PC-9 (cell line): ENCODE measurements at regions not wholly inside any gene's neighbourhood (a gene's known extent, or its start where the extent isn't known, plus 50 kb on each side); places are given as distances from the start of the nearest gene placed in this dataset.

Source experiments
- BruUV-seq: library from RNA; stranded (reverse); fragments of 400-500 nt; replicated peaks from 2 replicates; lab custom pipeline; 2021; lab: Mats Ljungman, UMichigan
- CTCF ChIA-PET: fragments of 300-600 bp; sonication (Branson Sonifier 250); formaldehyde crosslinking; loops from one replicate; lab custom pipeline; 2022; ENCODE audit warnings: antibody characterized with exemption; lab: Charles Lee
- POLR2A ChIA-PET: fragments of 300-600 bp; sonication (Branson Sonifier 250); formaldehyde crosslinking; loops from one replicate; lab custom pipeline; 2022; ENCODE audit warnings: antibody characterized with exemption; ENCODE audit not compliant: unreplicated experiment; lab: Charles Lee
- DNase-seq, 2 experiments: peaks; one replicate each; pipeline versions ENCODE4 v3.0.0 to v3.0.0-alpha.2; 2015 to 2022; ENCODE audit warnings: mixed read lengths in 1 of 2
- H2AFZ ChIP-seq: fragments of 200-600 bp; sonication (generic); 2 replicates; pipeline ENCODE4 v1.8.1; 2017; ENCODE audit warnings: antibody characterized with exemption
- H3F3A ChIP-seq: fragments of 200-600 bp; sonication (generic); 2 replicates; pipeline ENCODE4 v1.8.1; 2017; ENCODE audit warnings: antibody characterized with exemption, mild to moderate bottlenecking, low read depth; ENCODE audit not compliant: insufficient read depth
- H3K27ac ChIP-seq: fragments of 200-600 bp; sonication (generic); 2 replicates; pipeline ENCODE4 v1.6.1; 2016; ENCODE audit warnings: mixed run types
- H3K27me3 ChIP-seq: fragments of 200-600 bp; sonication (generic); 2 replicates; pipeline ENCODE4 v1.6.1; 2016; ENCODE audit warnings: low read depth, mixed run types; ENCODE audit not compliant: insufficient read depth
- H3K36me3 ChIP-seq: fragments of 200-600 bp; sonication (generic); 2 replicates; pipeline ENCODE4 v1.6.1; 2016; ENCODE audit warnings: low read depth, mixed run types
- H3K4me1 ChIP-seq: fragments of 200-600 bp; sonication (generic); replicated peaks from 2 replicates; pipeline ENCODE4 v1.6.1; 2016; ENCODE audit warnings: mixed run types; ENCODE audit not compliant: insufficient read depth
- H3K4me2 ChIP-seq: fragments of 200-600 bp; sonication (generic); 2 replicates; pipeline ENCODE4 v1.6.1; 2017; ENCODE audit warnings: mixed run types
- H3K4me3 ChIP-seq: fragments of 200-600 bp; sonication (generic); 2 replicates; pipeline ENCODE4 v1.6.1; 2016; ENCODE audit warnings: mixed run types
- H3K79me2 ChIP-seq: fragments of 200-600 bp; sonication (generic); 2 replicates; pipeline ENCODE4 v1.6.1; 2017; ENCODE audit warnings: low read depth, mixed run types
- H3K9me2 ChIP-seq: fragments of 200-600 bp; sonication (generic); 2 replicates; pipeline ENCODE4 v1.8.1; 2017; ENCODE audit warnings: mild to moderate bottlenecking; ENCODE audit not compliant: insufficient read depth
- H3K9me3 ChIP-seq: fragments of 200-600 bp; sonication (generic); 2 replicates; pipeline ENCODE4 v1.8.1; 2016; ENCODE audit warnings: low read depth; ENCODE audit not compliant: insufficient read depth
- H4K20me1 ChIP-seq: fragments of 200-600 bp; sonication (generic); 2 replicates; pipeline ENCODE4 v1.8.1; 2017; ENCODE audit not compliant: insufficient read depth
- CTCF ChIP-seq: fragments of 200-600 bp; sonication (generic); conservative IDR thresholded peaks from 2 replicates; pipeline ENCODE4 v1.6.1; 2017; ENCODE audit warnings: mixed run types, antibody characterized with exemption, mild to moderate bottlenecking, moderate library complexity
- EZH2 ChIP-seq: fragments of 200-600 bp; sonication (generic); IDR thresholded peaks from 2 replicates; pipeline ENCODE4 v1.8.0; 2017; ENCODE audit warnings: antibody characterized with exemption, low read depth
- intact Hi-C: fragments of 100-400 bp; cut with micrococcal nuclease; formaldehyde crosslinking; loops from one replicate; pipeline ENCODE4 v1.10.0; 2022; ENCODE audit not compliant: unreplicated experiment

GRCh38 chr4:175412746-175413145 lies 399.3 kb downstream of the GPM6A start:
- Histone ChIP-seq H3K4me2 (no peak overlapping the region), H3K79me2 (no peaks in the 10 kb centered on the region), H3K9me3 (no peaks in the 10 kb centered on the region), H3K9me2 (no peaks in the 10 kb centered on the region), H4K20me1 (no peaks in the 10 kb centered on the region), H3K27me3 (no peaks in the 10 kb centered on the region), H3K36me3 (no peaks in the 10 kb centered on the region), H3K4me1 (no peaks in the 10 kb centered on the region), H3F3A (no peaks in the 10 kb centered on the region), H2AFZ (peak overlapping the region; percentile 43; the same call in 1 of the 2 replicates), H3K27ac (no peak overlapping the region), H3K4me3 (no peak overlapping the region)
- no TSS peak for BruUV-seq
- intact Hi-C loops: no loop called here
- POLR2A ChIA-PET: no interaction called here
- no peak for TF ChIP-seq CTCF
- no peak for TF ChIP-seq EZH2
- DNase-seq: no peak
- CTCF ChIA-PET: no interaction called here

- POLR2A ChIA-PET: no interaction called here
- Histone ChIP-seq H4K20me1 (no peaks in the 10 kb centered on the region), H3K9me2 (no peaks in the 10 kb centered on the region), H3K4me1 (0 out of 2 replicates have a peak, but pooled peaks cover under 1% of the 10 kb centered on the region), H2AFZ (no peak overlapping the region), H3K9me3 (no peaks in the 10 kb centered on the region), H3K4me2 (no peak overlapping the region), H3K27ac (no peak overlapping the region), H3K79me2 (no peaks in the 10 kb centered on the region), H3K4me3 (no peak overlapping the region), H3K27me3 (no peaks in the 10 kb centered on the region), H3F3A (no peaks in the 10 kb centered on the region; the same call in 1 of the 2 replicates), H3K36me3 (no peaks in the 10 kb centered on the region)
- CTCF ChIA-PET: no interaction called here
- intact Hi-C loops: no loop called here
- TF ChIP-seq CTCF (no peak), EZH2 (no peak)
- BruUV-seq: no TSS peak
- no peak for DNase-seq
These were observed 398.5 kb downstream of the GPM6A start for GRCh38 chr4:175413561-175413960.

GRCh38 chr4:175414602-175415001 lies 397.5 kb downstream of the GPM6A start:
- H3K36me3 ChIP-seq: no peaks in the 10 kb centered on the region
- POLR2A ChIA-PET: no interaction called here
- H2AFZ ChIP-seq: no peak overlapping the region
- intact Hi-C loops: no loop called here
- H3K9me2 ChIP-seq: no peaks in the 10 kb centered on the region
- H4K20me1 ChIP-seq: no peaks in the 10 kb centered on the region
- H3F3A ChIP-seq: peaks cover 6% of the 10 kb centered on the region; the same call in 1 of the 2 replicates
- DNase-seq: no peak
- H3K79me2 ChIP-seq: no peaks in the 10 kb centered on the region
- H3K4me2 ChIP-seq: no peak overlapping the region
- no peaks in the 10 kb centered on the region for H3K27me3 ChIP-seq
- H3K4me1 ChIP-seq: peaks cover 8% of the 10 kb centered on the region
- no peaks in the 10 kb centered on the region for H3K9me3 ChIP-seq
- H3K4me3 ChIP-seq: no peak overlapping the region
- CTCF ChIA-PET: no interaction called here
- TF ChIP-seq CTCF: no peak
- no peak for TF ChIP-seq EZH2
- BruUV-seq: no TSS peak
- H3K27ac ChIP-seq: no peak overlapping the region
